HepG2 (cell line): ENCODE measurements at regions not wholly inside any gene's neighbourhood (a gene's known extent, or its start where the extent isn't known, plus 50 kb on each side); places are given as distances from the start of the nearest gene placed in this dataset.

Experiments used
- ATAC-seq: fragments of 200-7000 bp; cut with Tn5 transposase; 3 replicates; pipeline ENCODE4 v1.9.1; 2020; ENCODE audit warnings: mild to moderate bottlenecking, moderate library complexity
- BruUV-seq: library from RNA; stranded (reverse); fragments of 400-500 nt; replicated peaks from 2 replicates; lab custom pipeline; 2021; lab: Mats Ljungman, UMichigan
- CTCF ChIA-PET: fragments of 300-600 bp; formaldehyde crosslinking; extraction: SDS; loops from one replicate; lab custom pipeline; 2021; ENCODE audit warnings: low total read pairs, inconsistent platforms, low intra/inter-chr PET ratio; lab: Yijun Ruan, JAX
- POLR2A ChIA-PET: fragments of 350-600 bp; sonication (Branson Sonifier 250); formaldehyde crosslinking; loops from one replicate; lab custom pipeline; 2020; ENCODE audit warnings: antibody characterized with exemption, inconsistent platforms; lab: Yijun Ruan, JAX
- DNase-seq: peaks from one replicate; pipeline ENCODE4 v3.0.0-alpha.2; 2015; ENCODE audit warnings: low spot score
- FAIRE-seq: peaks from 3 replicates; lab custom pipeline; 2011; peaks lifted over from hg19 to GRCh38; lab: Jason Lieb, UNC
- H2AFZ ChIP-seq: one replicate; pipeline ENCODE4 v1.6.1; 2011; ENCODE audit warnings: low read length, inconsistent platforms
- H3K27ac ChIP-seq: fragments of 300-600 bp; 3 replicates; pipeline ENCODE4 v1.8.0; 2011; ENCODE audit warnings: mixed run types, mild to moderate bottlenecking, mixed read lengths, low read length, inconsistent platforms; ENCODE audit not compliant: insufficient read depth; ENCODE audit errors: extremely low read length
- H3K27me3 ChIP-seq, 2 experiments: fragments of 200-600 bp in 1 of 2; 2 replicates in 1 of 2; 3 replicates in 1 of 2; pipeline versions ENCODE4 v1.6.0 to v1.8.0; 2011; ENCODE audit warnings: low read length in 2 of 2, mild to moderate bottlenecking in 2 of 2, moderate library complexity in 2 of 2, inconsistent platforms in 1 of 2; ENCODE audit not compliant: insufficient read depth in 2 of 2, control insufficient read depth in 1 of 2
- H3K36me3 ChIP-seq, 2 experiments: fragments of 200-600 bp in 1 of 2; replicated peaks in 1 of 2; 2 replicates in 1 of 2; 3 replicates in 1 of 2; pipeline versions ENCODE4 v1.5.1 to v1.8.0; 2011; ENCODE audit warnings: low read length in 2 of 2, inconsistent platforms in 1 of 2; ENCODE audit not compliant: insufficient read depth in 2 of 2, control insufficient read depth in 1 of 2
- H3K4me1 ChIP-seq: 2 replicates; pipeline ENCODE4 v1.5.1; 2012; ENCODE audit warnings: low read length, inconsistent platforms; ENCODE audit not compliant: insufficient read depth
- H3K4me2 ChIP-seq: 2 replicates; pipeline ENCODE4 v1.6.0; 2011; ENCODE audit warnings: low read depth, low read length, inconsistent platforms
- H3K4me3 ChIP-seq, 3 experiments: fragments of 200-600 bp in 1 of 3; sonication (generic), shearing (Covaris generic) in 1 of 3; replicated peaks in 1 of 3; 2 replicates each; pipeline ENCODE4 v1.5.1; 2011 to 2016; ENCODE audit warnings: low read length in 3 of 3, inconsistent platforms in 2 of 3, low read depth in 2 of 3, mild to moderate bottlenecking in 2 of 3, control low read depth in 1 of 3, mixed read lengths in 1 of 3; ENCODE audit not compliant: insufficient read depth in 1 of 3
- H3K79me2 ChIP-seq: one replicate; pipeline ENCODE4 v1.6.1; 2011; ENCODE audit warnings: low read length, inconsistent platforms; ENCODE audit not compliant: insufficient read depth
- H3K9ac ChIP-seq: 2 replicates; pipeline ENCODE4 v1.6.0; 2011; ENCODE audit warnings: mild to moderate bottlenecking, low read depth, low read length, inconsistent platforms; ENCODE audit not compliant: insufficient read depth
- H3K9me3 ChIP-seq: 2 replicates; pipeline ENCODE4 v1.5.1; 2012; ENCODE audit warnings: mild to moderate bottlenecking, low read length
- H4K20me1 ChIP-seq: 2 replicates; pipeline ENCODE4 v1.6.0; 2011; ENCODE audit warnings: inconsistent platforms, mild to moderate bottlenecking, low read length, moderate library complexity; ENCODE audit not compliant: insufficient read depth
- AGO2 ChIP-seq: fragments of 200-400 bp; formaldehyde crosslinking; optimal IDR thresholded peaks from 2 replicates; pipeline ENCODE3; 2017; ENCODE audit warnings: mild to moderate bottlenecking, low read depth, low read length, moderate library complexity
- DNMT3B ChIP-seq: conservative IDR thresholded peaks from 2 replicates; pipeline ENCODE4 v1.6.1; 2016; ENCODE audit warnings: missing biosample characterization, control low read depth
- ELF1 ChIP-seq: sonication (generic); formaldehyde crosslinking; IDR thresholded peaks from 2 replicates; pipeline ENCODE4 v1.4.0; 2020; ENCODE audit warnings: missing genetic modification reagents
- MED1 ChIP-seq: sonication (generic); formaldehyde crosslinking; IDR thresholded peaks from 2 replicates; pipeline ENCODE4 v1.4.0; 2020; ENCODE audit warnings: missing genetic modification reagents
- TEAD2 ChIP-seq: sonication (generic); formaldehyde crosslinking; IDR thresholded peaks from 2 replicates; pipeline ENCODE4 v1.9.0; 2021; ENCODE audit warnings: missing genetic modification reagents
- ZNF451 ChIP-seq: sonication (generic); formaldehyde crosslinking; IDR thresholded peaks from 2 replicates; pipeline ENCODE4 v1.5.0; 2020; ENCODE audit warnings: mild to moderate bottlenecking, missing genetic modification reagents
- ZNF766 ChIP-seq: sonication (generic); formaldehyde crosslinking; IDR thresholded peaks from 2 replicates; pipeline ENCODE4 v1.5.0; 2020; ENCODE audit warnings: missing genetic modification reagents, borderline replicate concordance
- WGBS: methylation state at CpG from one replicate; pipeline ENCODE4 v1.1.6; 2017; ENCODE audit warnings: low lambda C conversion rate; 5-methylcytosine and 5-hydroxymethylcytosine counted together
- in situ Hi-C: cut with HindIII; loops from 2 replicates; pipeline ENCODE4 v1.10.0; 2017; ENCODE audit warnings: low pct_unique_long_range_greater_than_20kb; ENCODE audit not compliant: extremely low pct_ligation_motif_present
- intact Hi-C: fragments of 100-400 bp; cut with micrococcal nuclease; formaldehyde crosslinking; loops from one replicate; pipeline ENCODE4 v1.10.0; 2022; ENCODE audit not compliant: unreplicated experiment

- TF ChIP-seq AGO2 (no peak), MED1 (CRISPR knock-in tag) (no peak), DNMT3B (CRISPR knock-in tag) (no peak)
Observed at GRCh38 chr1:201618905-201619304, 80.0 kb downstream of the NAV1 start (continued).

- H3K27ac ChIP-seq, result no peak overlapping the region
- H3K36me3 ChIP-seq, result no peaks in the 10 kb centered on the region
- no peaks in the 10 kb centered on the region for H3K9me3 ChIP-seq
- POLR2A ChIA-PET, result no interaction called here
- H3K4me3 ChIP-seq, result no peak overlapping the region
- 0% methylated on average over 1 of the region's 1 CpG for WGBS
- H3K4me2 ChIP-seq, result no peak overlapping the region
- intact Hi-C loops, result no loop called here
- ATAC-seq (no peak), DNase-seq (no peak), FAIRE-seq (no peak)
- in situ Hi-C loops, result no loop called here
- CTCF ChIA-PET, result no interaction called here
- no peak overlapping the region for H2AFZ ChIP-seq
- H3K79me2 ChIP-seq, result no peaks in the 10 kb centered on the region
- peaks cover 4 to 18% of the 10 kb centered on the region in 2 experiments; a peak in 4 of 5 replicates for H3K27me3 ChIP-seq
- 0 out of 2 replicates have a peak, but pooled peaks cover 2% of the 10 kb centered on the region for H4K20me1 ChIP-seq
- no peak for TF ChIP-seq ELF1 (CRISPR knock-in tag)
- TF ChIP-seq TEAD2 (CRISPR knock-in tag), result no peak
- TF ChIP-seq ZNF451 (CRISPR knock-in tag), result no peak
- no peak overlapping the region for H3K9ac ChIP-seq
- no TSS peak for BruUV-seq
- no peaks in the 10 kb centered on the region for H3K4me1 ChIP-seq
Observed at GRCh38 chr1:201619513-201619912, 80.6 kb downstream of the NAV1 start.

GRCh38 chr1:201622353-201622752 lies 83.4 kb downstream of the NAV1 start:
- H3K27ac ChIP-seq, result no peak overlapping the region
- POLR2A ChIA-PET, result no interaction called here
- BruUV-seq, result no TSS peak
- in situ Hi-C loops (no loop called here), intact Hi-C loops (no loop called here)
- H3K4me3 ChIP-seq, result no peak overlapping the region
- no peak overlapping the region for H3K4me2 ChIP-seq
- no peaks in the 10 kb centered on the region for H3K9me3 ChIP-seq
- 0 out of 2 replicates have a peak, but pooled peaks cover 2% of the 10 kb centered on the region for H4K20me1 ChIP-seq
- no peak overlapping the region for H2AFZ ChIP-seq
- CTCF ChIA-PET, result no interaction called here
- H3K79me2 ChIP-seq, result no peaks in the 10 kb centered on the region
- FAIRE-seq, result no peak
- no peak for TF ChIP-seq ZNF766 (CRISPR knock-in tag)
- 5% methylated on average over 3 of the region's 4 CpGs for WGBS
- peaks cover 2 to 15% of the 10 kb centered on the region in 2 experiments; a peak in 4 of 5 replicates for H3K27me3 ChIP-seq
- H3K4me1 ChIP-seq, result no peaks in the 10 kb centered on the region
- no peak for ATAC-seq
- no peak overlapping the region for H3K9ac ChIP-seq
- no peaks in the 10 kb centered on the region for H3K36me3 ChIP-seq
- no peak for DNase-seq
